Effector memory CD4-positive, alpha-beta T cell (primary cell): ENCODE measurements at regions not wholly inside any gene's neighbourhood (a gene's known extent, or its start where the extent isn't known, plus 50 kb on each side); places are given as distances from the start of the nearest gene placed in this dataset.
"Not testable (repeated sequence)": the region's sequence is repeated elsewhere in the genome, so short reads cannot be mapped to it uniquely, and the experiment has no call there.

Experiments used
- DNase-seq, 3 donors: peaks; one replicate each; pipeline ENCODE4 v3.0.0-alpha.2; 2020
- H3K27ac ChIP-seq: 2 replicates; pipeline ENCODE4 v1.7.0; 2013; ENCODE audit warnings: mild to moderate bottlenecking, low read length, moderate library complexity; ENCODE audit not compliant: insufficient read depth, poor library complexity, severe bottlenecking
- H3K27me3 ChIP-seq: replicated peaks from 2 replicates; pipeline ENCODE4 v1.7.0; 2013; ENCODE audit warnings: mild to moderate bottlenecking, low read length; ENCODE audit not compliant: insufficient read depth, control insufficient read depth, poor library complexity, severe bottlenecking
- H3K36me3 ChIP-seq: 2 replicates; pipeline ENCODE4 v1.7.0; 2013; ENCODE audit warnings: mild to moderate bottlenecking, low read length, moderate library complexity; ENCODE audit not compliant: control insufficient read depth, insufficient read depth
- H3K4me1 ChIP-seq: 2 replicates; pipeline ENCODE4 v1.7.0; 2013; ENCODE audit warnings: low read length, mild to moderate bottlenecking; ENCODE audit not compliant: control insufficient read depth, insufficient read depth, poor library complexity, severe bottlenecking
- H3K4me3 ChIP-seq: 2 replicates; pipeline ENCODE4 v1.7.0; 2013; ENCODE audit warnings: low read length, low read depth, mild to moderate bottlenecking; ENCODE audit not compliant: insufficient read depth, poor library complexity, severe bottlenecking
- H3K9me3 ChIP-seq: 2 replicates; pipeline ENCODE4 v1.7.0; 2013; ENCODE audit warnings: mild to moderate bottlenecking, low read length, moderate library complexity; ENCODE audit not compliant: control insufficient read depth

- DNase-seq: no peak
- no peak overlapping the region for H3K27ac ChIP-seq
Observed at GRCh38 chr6:22208026-22208425, 88.8 kb downstream of the PRL start.

GRCh38 chr6:22214314-22214713, 82.5 kb downstream of the PRL start:
- Histone ChIP-seq H3K4me1 (no peaks in the 10 kb centered on the region), H3K27ac (no peak overlapping the region), H3K36me3 (no peaks in the 10 kb centered on the region), H3K4me3 (no peak overlapping the region), H3K9me3 (no peaks in the 10 kb centered on the region), H3K27me3 (no peaks in the 10 kb centered on the region)
- no peak for DNase-seq

More at GRCh38 chr6:22208026-22208425, 88.8 kb downstream of the PRL start:
- H3K4me3 ChIP-seq: no peak overlapping the region
- H3K36me3 ChIP-seq: no peaks in the 10 kb centered on the region
- H3K9me3 ChIP-seq: no peaks in the 10 kb centered on the region
- H3K27me3 ChIP-seq: no peaks in the 10 kb centered on the region
- H3K4me1 ChIP-seq: no peaks in the 10 kb centered on the region

GRCh38 chr6:22215474-22215873, 81.4 kb downstream of the PRL start:
- not testable (repeated sequence) for H3K4me1 ChIP-seq, H3K36me3 ChIP-seq, H3K27me3 ChIP-seq, DNase-seq, H3K4me3 ChIP-seq, H3K9me3 ChIP-seq, H3K27ac ChIP-seq

GRCh38 chr6:22218410-22218809, 78.4 kb downstream of the PRL start:
- no peaks in the 10 kb centered on the region for H3K27me3 ChIP-seq
- DNase-seq: no peak

GRCh38 chr6:22219925-22220324, 76.9 kb downstream of the PRL start:
- H3K27me3 ChIP-seq: no peaks in the 10 kb centered on the region
- no peak overlapping the region for H3K27ac ChIP-seq
- H3K9me3 ChIP-seq: no peaks in the 10 kb centered on the region
- H3K36me3 ChIP-seq: no peaks in the 10 kb centered on the region
- no peaks in the 10 kb centered on the region for H3K4me1 ChIP-seq
- H3K4me3 ChIP-seq: no peak overlapping the region
- DNase-seq: no peak

More at GRCh38 chr6:22218410-22218809, 78.4 kb downstream of the PRL start:
- Histone ChIP-seq H3K9me3 (no peaks in the 10 kb centered on the region), H3K4me3 (no peak overlapping the region), H3K36me3 (no peaks in the 10 kb centered on the region), H3K4me1 (no peaks in the 10 kb centered on the region), H3K27ac (no peak overlapping the region)

GRCh38 chr6:22221211-22221610, 75.6 kb downstream of the PRL start:
- Histone ChIP-seq H3K4me1 (no peaks in the 10 kb centered on the region), H3K27ac (no peak overlapping the region)

GRCh38 chr6:22221630-22222029, 75.2 kb downstream of the PRL start:
- no peaks in the 10 kb centered on the region for H3K9me3 ChIP-seq
- H3K27ac ChIP-seq: no peak overlapping the region
- H3K4me3 ChIP-seq: no peak overlapping the region
- H3K27me3 ChIP-seq: no peaks in the 10 kb centered on the region
- H3K4me1 ChIP-seq: no peaks in the 10 kb centered on the region
- DNase-seq: no peak
- H3K36me3 ChIP-seq: no peaks in the 10 kb centered on the region

More at GRCh38 chr6:22221211-22221610, 75.6 kb downstream of the PRL start:
- Histone ChIP-seq H3K36me3 (no peaks in the 10 kb centered on the region), H3K9me3 (no peaks in the 10 kb centered on the region), H3K27me3 (no peaks in the 10 kb centered on the region), H3K4me3 (no peak overlapping the region)
- DNase-seq: no peak

GRCh38 chr6:22222469-22222868, 74.4 kb downstream of the PRL start:
- Histone ChIP-seq H3K36me3 (no peaks in the 10 kb centered on the region), H3K4me3 (no peak overlapping the region), H3K4me1 (no peaks in the 10 kb centered on the region), H3K27ac (no peak overlapping the region), H3K9me3 (no peaks in the 10 kb centered on the region), H3K27me3 (no peaks in the 10 kb centered on the region)
- no peak for DNase-seq

- H3K9me3 ChIP-seq: no peaks in the 10 kb centered on the region
- H3K4me3 ChIP-seq: no peak overlapping the region
- DNase-seq: no peak
- no peaks in the 10 kb centered on the region for H3K4me1 ChIP-seq
- no peak overlapping the region for H3K27ac ChIP-seq
- no peaks in the 10 kb centered on the region for H3K27me3 ChIP-seq
- H3K36me3 ChIP-seq: no peaks in the 10 kb centered on the region
Observed at GRCh38 chr6:22227824-22228610, 68.8 kb downstream of the PRL start.

GRCh38 chr6:22231050-22231449, 65.8 kb downstream of the PRL start:
- no peak for DNase-seq
- no peak overlapping the region for H3K27ac ChIP-seq
- no peaks in the 10 kb centered on the region for H3K36me3 ChIP-seq
- no peak overlapping the region for H3K4me3 ChIP-seq
- H3K4me1 ChIP-seq: no peaks in the 10 kb centered on the region
- H3K27me3 ChIP-seq: no peaks in the 10 kb centered on the region
- H3K9me3 ChIP-seq: no peaks in the 10 kb centered on the region
